A673 (cell line): ENCODE measurements at regions not wholly inside any gene's neighbourhood (a gene's known extent, or its start where the extent isn't known, plus 50 kb on each side); places are given as distances from the start of the nearest gene placed in this dataset.

Source experiments
- BruUV-seq: library from RNA; stranded (reverse); fragments of 400-500 nt; replicated peaks from 2 replicates; lab custom pipeline; 2021; lab: Mats Ljungman, UMichigan
- CTCF ChIA-PET: fragments of 300-600 bp; sonication (Branson Sonifier 250); formaldehyde crosslinking; loops from one replicate; lab custom pipeline; 2022; ENCODE audit warnings: antibody characterized with exemption; lab: Charles Lee
- POLR2A ChIA-PET: fragments of 300-600 bp; sonication (Branson Sonifier 250); formaldehyde crosslinking; loops from one replicate; lab custom pipeline; 2022; ENCODE audit warnings: antibody characterized with exemption; ENCODE audit not compliant: low non-redundant PET; lab: Charles Lee
- DNase-seq: peaks from one replicate; pipeline ENCODE4 v3.0.0-alpha.2; 2015; ENCODE audit warnings: low spot score
- H3K27ac ChIP-seq: fragments of 200-600 bp; sonication (generic); 2 replicates; pipeline ENCODE4 v1.5.1; 2016; ENCODE audit warnings: mixed run types, low read depth, mild to moderate bottlenecking, mixed read lengths, antibody characterized with exemption, low read length; ENCODE audit not compliant: poor library complexity, severe bottlenecking
- H3K27me3 ChIP-seq: fragments of 200-600 bp; sonication (generic); replicated peaks from 2 replicates; pipeline ENCODE4 v1.6.1; 2017; ENCODE audit warnings: mixed run types, low read depth, mild to moderate bottlenecking, mixed read lengths, antibody characterized with exemption, low read length; ENCODE audit not compliant: insufficient read depth, poor library complexity
- H3K36me3 ChIP-seq: fragments of 200-600 bp; sonication (generic); 2 replicates; pipeline ENCODE4 v1.6.1; 2016; ENCODE audit warnings: mixed run types, mild to moderate bottlenecking, mixed read lengths, antibody characterized with exemption, low read length; ENCODE audit not compliant: insufficient read depth, poor library complexity, severe bottlenecking
- H3K4me1 ChIP-seq: fragments of 200-600 bp; sonication (generic); 2 replicates; pipeline ENCODE4 v1.6.1; 2017; ENCODE audit warnings: mixed run types, mild to moderate bottlenecking, mixed read lengths, antibody characterized with exemption, low read length; ENCODE audit not compliant: insufficient read depth, poor library complexity, severe bottlenecking
- H3K4me3 ChIP-seq: fragments of 200-600 bp; sonication (generic); 2 replicates; pipeline ENCODE4 v1.5.1; 2016; ENCODE audit warnings: low read depth, mixed run types, mild to moderate bottlenecking, mixed read lengths, low read length; ENCODE audit not compliant: poor library complexity, severe bottlenecking
- H3K9me3 ChIP-seq: fragments of 200-600 bp; sonication (generic); 2 replicates; pipeline ENCODE4 v1.6.1; 2016; ENCODE audit warnings: mixed run types, low read depth, mild to moderate bottlenecking, mixed read lengths, antibody characterized with exemption, low read length; ENCODE audit not compliant: poor library complexity, severe bottlenecking
- EZH2 ChIP-seq: fragments of 200-600 bp; sonication (generic); IDR thresholded peaks from 2 replicates; pipeline ENCODE4 v1.6.1; 2017; ENCODE audit warnings: borderline replicate concordance, low read depth, mild to moderate bottlenecking, mixed read lengths, antibody characterized with exemption, low read length; ENCODE audit not compliant: poor library complexity, severe bottlenecking
- intact Hi-C: fragments of 100-400 bp; cut with micrococcal nuclease; formaldehyde crosslinking; loops from one replicate; pipeline ENCODE4 v1.10.0; 2022; ENCODE audit not compliant: unreplicated experiment
- TF ChIP-seq, protein P1 (sequence below): fragments of 300-800, 200-600 bp; sonication (generic); conservative IDR thresholded peaks from 2 replicates; pipeline ENCODE4 v1.5.1; 2017; ENCODE audit warnings: low read depth, mild to moderate bottlenecking, antibody characterized with exemption, low read length, moderate library complexity, mixed read lengths

DNA sequence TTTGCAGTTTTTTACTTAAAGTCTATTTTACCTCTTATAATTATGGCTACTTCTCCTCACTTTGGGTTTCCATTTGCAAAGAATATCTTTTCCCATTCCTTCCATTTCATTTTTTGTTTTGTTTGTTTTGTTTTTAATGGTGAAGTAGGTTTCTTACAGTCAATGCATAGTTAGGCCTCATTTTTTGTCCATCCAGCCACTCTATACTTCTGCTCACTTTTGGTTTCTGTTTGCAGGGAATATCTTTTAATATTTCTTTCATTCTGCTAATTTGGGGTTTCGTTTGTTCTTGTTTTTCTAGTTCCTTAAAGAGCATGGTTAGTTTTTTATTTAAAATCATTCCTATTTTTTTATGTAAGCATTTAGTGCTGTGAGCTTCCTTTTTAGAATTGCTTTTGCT lies 339.4 kb downstream of the GRB14 start:
- no peaks in the 10 kb centered on the region for H3K36me3 ChIP-seq
- H3K4me1 ChIP-seq = no peaks in the 10 kb centered on the region
- H3K27ac ChIP-seq = no peak overlapping the region
- POLR2A ChIA-PET = no interaction called here
- intact Hi-C loops = no loop called here
- no peaks in the 10 kb centered on the region for H3K27me3 ChIP-seq
- TF ChIP-seq, protein P1, sequence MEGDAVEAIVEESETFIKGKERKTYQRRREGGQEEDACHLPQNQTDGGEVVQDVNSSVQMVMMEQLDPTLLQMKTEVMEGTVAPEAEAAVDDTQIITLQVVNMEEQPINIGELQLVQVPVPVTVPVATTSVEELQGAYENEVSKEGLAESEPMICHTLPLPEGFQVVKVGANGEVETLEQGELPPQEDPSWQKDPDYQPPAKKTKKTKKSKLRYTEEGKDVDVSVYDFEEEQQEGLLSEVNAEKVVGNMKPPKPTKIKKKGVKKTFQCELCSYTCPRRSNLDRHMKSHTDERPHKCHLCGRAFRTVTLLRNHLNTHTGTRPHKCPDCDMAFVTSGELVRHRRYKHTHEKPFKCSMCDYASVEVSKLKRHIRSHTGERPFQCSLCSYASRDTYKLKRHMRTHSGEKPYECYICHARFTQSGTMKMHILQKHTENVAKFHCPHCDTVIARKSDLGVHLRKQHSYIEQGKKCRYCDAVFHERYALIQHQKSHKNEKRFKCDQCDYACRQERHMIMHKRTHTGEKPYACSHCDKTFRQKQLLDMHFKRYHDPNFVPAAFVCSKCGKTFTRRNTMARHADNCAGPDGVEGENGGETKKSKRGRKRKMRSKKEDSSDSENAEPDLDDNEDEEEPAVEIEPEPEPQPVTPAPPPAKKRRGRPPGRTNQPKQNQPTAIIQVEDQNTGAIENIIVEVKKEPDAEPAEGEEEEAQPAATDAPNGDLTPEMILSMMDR = no peak
- TF ChIP-seq EZH2 = no peak
- DNase-seq = no peak
- no peak overlapping the region for H3K4me3 ChIP-seq
- H3K9me3 ChIP-seq = no peaks in the 10 kb centered on the region
- BruUV-seq = no TSS peak
- CTCF ChIA-PET = no interaction called here

DNA sequence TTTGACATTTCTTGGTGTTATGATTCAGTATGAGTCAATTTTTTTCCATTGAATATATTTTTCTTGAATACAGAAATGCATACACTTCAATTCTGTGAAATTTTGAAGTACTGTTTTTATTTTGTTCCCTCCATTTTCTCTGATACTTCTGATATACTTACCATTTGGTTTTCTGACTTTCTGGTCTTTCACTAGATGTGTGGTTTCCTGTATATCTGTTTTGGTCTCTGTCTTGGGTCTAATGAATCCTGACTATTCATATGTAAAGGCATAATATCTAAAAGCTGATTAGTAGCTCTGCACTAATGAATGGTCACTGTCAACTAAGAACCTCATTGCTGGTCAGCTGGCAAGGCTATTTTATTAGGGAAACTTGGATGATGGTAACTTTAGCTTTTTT lies 345.6 kb downstream of the GRB14 start:
- no peak for DNase-seq
- Histone ChIP-seq H3K4me1 (no peaks in the 10 kb centered on the region), H3K36me3 (no peaks in the 10 kb centered on the region), H3K9me3 (no peaks in the 10 kb centered on the region), H3K27ac (no peak overlapping the region), H3K4me3 (no peak overlapping the region), H3K27me3 (no peaks in the 10 kb centered on the region)
- ChIA-PET CTCF (no interaction called here), POLR2A (no interaction called here)
- no TSS peak for BruUV-seq
- intact Hi-C loops = no loop called here
- TF ChIP-seq, protein P1 = no peak

DNA sequence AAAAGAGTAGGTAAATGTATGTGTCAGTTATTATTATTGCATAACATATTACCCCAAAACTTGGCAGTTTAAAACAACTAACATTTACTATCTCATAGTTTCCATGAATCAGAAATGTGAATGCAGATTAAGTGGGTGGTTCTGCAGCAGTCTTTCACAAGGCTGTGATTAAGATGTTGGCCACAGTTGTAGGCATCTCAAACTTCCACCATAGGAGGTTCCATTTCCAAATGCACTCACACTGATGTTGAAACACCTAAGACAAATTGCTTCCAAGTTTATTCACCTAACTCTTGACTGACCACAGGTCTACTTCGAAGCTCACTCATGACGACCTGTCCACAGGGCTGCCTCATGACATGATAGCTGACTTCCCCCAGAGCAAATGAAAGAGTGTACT lies 360.8 kb downstream of the GRB14 start:
- Histone ChIP-seq H3K4me1 (no peaks in the 10 kb centered on the region), H3K9me3 (no peaks in the 10 kb centered on the region), H3K27me3 (peaks cover 38% of the 10 kb centered on the region), H3K27ac (no peak overlapping the region), H3K36me3 (no peaks in the 10 kb centered on the region), H3K4me3 (no peak overlapping the region)
- ChIA-PET POLR2A (no interaction called here), CTCF (no interaction called here)
- intact Hi-C loops = no loop called here
- BruUV-seq = no TSS peak
- DNase-seq = no peak
- no peak for TF ChIP-seq EZH2
- TF ChIP-seq, protein P1 = no peak
